Spleen (tissue), 11 donors: ENCODE measurements at regions not wholly inside any gene's neighbourhood (a gene's known extent, or its start where the extent isn't known, plus 50 kb on each side); places are given as distances from the start of the nearest gene placed in this dataset.

Source experiments
- DNase-seq: peaks from one replicate; pipeline ENCODE4 v3.0.0-alpha.2; 2020
- H3K27ac ChIP-seq, 8 donors: fragments of 200-600 bp; sonication (generic) in 7 of 8; 1 replicate in 4 of 8; 2 replicates in 4 of 8; pipeline versions ENCODE4 v1.5.0 to v1.8.0; 2016 to 2021; ENCODE audit warnings: inconsistent platforms in 4 of 8, mild to moderate bottlenecking in 4 of 8, moderate library complexity in 1 of 8
- H3K27me3 ChIP-seq, 7 donors: fragments of 200-600 bp; sonication (generic) in 6 of 7; replicated peaks in 1 of 7; 1 replicate in 4 of 7; 2 replicates in 3 of 7; pipeline versions ENCODE4 v1.5.0 to v1.8.0; 2016 to 2021; ENCODE audit warnings: inconsistent platforms in 3 of 7, mild to moderate bottlenecking in 1 of 7
- H3K36me3 ChIP-seq, 6 donors: fragments of 200-600 bp; sonication (generic) in 5 of 6; 1 replicate in 4 of 6; 2 replicates in 2 of 6; pipeline versions ENCODE4 v1.5.0 to v1.8.0; 2016 to 2021; ENCODE audit warnings: inconsistent platforms in 2 of 6
- H3K4me1 ChIP-seq, 6 donors: fragments of 200-600 bp; sonication (generic) in 5 of 6; 1 replicate in 3 of 6; 2 replicates in 3 of 6; pipeline versions ENCODE4 v1.5.0 to v1.8.0; 2016 to 2021; ENCODE audit warnings: inconsistent platforms in 3 of 6
- H3K4me3 ChIP-seq, 8 donors: fragments of 200-600 bp; sonication (generic) in 7 of 8; 1 replicate in 4 of 8; 2 replicates in 4 of 8; pipeline versions ENCODE4 v1.5.0 to v1.8.0; 2016 to 2021; ENCODE audit warnings: inconsistent platforms in 4 of 8, mild to moderate bottlenecking in 4 of 8, moderate library complexity in 2 of 8
- H3K9me3 ChIP-seq, 8 donors: fragments of 200-600 bp; sonication (generic) in 7 of 8; 1 replicate in 4 of 8; 2 replicates in 4 of 8; pipeline versions ENCODE4 v1.5.0 to v1.8.0; 2016 to 2021; ENCODE audit warnings: inconsistent platforms in 4 of 8
- POLR2A ChIP-seq, 3 donors: fragments of 450-650 bp; IDR thresholded peaks; one replicate each; pipeline ENCODE4 v1.5.1; 2017; ENCODE audit warnings: antibody characterized with exemption in 3 of 3, mild to moderate bottlenecking in 1 of 3
- POLR2AphosphoS5 ChIP-seq, 3 donors: sonication (generic); formaldehyde crosslinking; IDR thresholded peaks; one replicate each; pipeline ENCODE4 v1.5.1; 2017; ENCODE audit warnings: antibody characterized with exemption in 3 of 3
- WGBS, 5 donors: extraction: QIAGEN DNeasy Blood & Tissue Kit in 3 of 5; methylation state at CpG; one replicate each; pipeline versions ENCODE4 v1.1.5 to v1.1.7; 2013 to 2018; 5-methylcytosine and 5-hydroxymethylcytosine counted together
- intact Hi-C: fragments of 100-400 bp; cut with DNase I; formaldehyde crosslinking; loops from one replicate; pipeline ENCODE4 v1.15.0; 2023; ENCODE audit warnings: low total_unique reads
- TF ChIP-seq, protein P1 (sequence below), 11 experiments: fragments of 200-600 bp in 7 of 11; fragments of 450-650 bp in 4 of 11; sonication (generic) in 4 of 11; IDR thresholded peaks in 8 of 11; conservative IDR thresholded peaks in 3 of 11; 1 replicate in 7 of 11; 2 replicates in 4 of 11; pipeline versions ENCODE4 v1.4.0 to v1.8.0; 2016 to 2021; ENCODE audit warnings: antibody characterized with exemption in 11 of 11, inconsistent platforms in 4 of 11, mild to moderate bottlenecking in 1 of 11
- donor health status: healthy with polysubstance abuse.
- donor health status: DM: no; HTN: no; CAD: no; lungs with moderate emphysema.
- donor health status: DM: no; HTN: no; CAD: no.
- donor health status: Bipolar disorder and iron deficiency.
- donor health status: healthy.
- donor health status: DM: no; HTN: no; CAD: no.
- donor health status: DM: yes; HTN: yes; CAD: no.

DNA sequence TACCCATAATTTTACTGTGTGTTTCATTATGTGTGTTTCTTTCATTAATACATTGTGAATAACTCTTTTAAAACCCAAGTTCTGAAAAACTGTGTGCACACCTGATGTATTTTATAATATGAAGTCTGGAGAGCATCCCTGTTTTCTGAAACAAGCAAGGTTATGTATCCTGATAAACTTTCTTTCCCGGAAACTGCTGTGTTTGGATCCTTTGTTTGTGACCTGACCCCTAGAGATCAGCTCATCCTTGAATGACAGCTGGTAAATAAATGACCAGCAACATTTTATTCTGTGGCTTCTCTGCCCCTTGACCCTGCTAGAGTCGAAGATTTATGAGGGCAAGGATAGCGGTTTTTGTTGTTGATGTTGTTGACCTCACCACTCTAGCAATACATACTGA, 535.6 kb upstream of the ZFP42 start:
- Histone ChIP-seq H3K4me1 (no peaks in the 10 kb centered on the region), H3K4me3 (no peak overlapping the region), H3K27ac (no peak overlapping the region), H3K9me3 (peaks cover 0 to 6% (median 0%) of the 10 kb centered on the region in 8 donors), H3K27me3 (no peaks in the 10 kb centered on the region), H3K36me3 (no peaks in the 10 kb centered on the region)
- no peak for DNase-seq
- 58 to 83% (median 69%) methylated on average over 3 of the region's 3 CpGs for WGBS, 5 donors
- intact Hi-C loops: no loop called here
- no peak for TF ChIP-seq POLR2AphosphoS5 (IDR thresholded peaks at IDR 0.05)
- no peak for TF ChIP-seq POLR2A (IDR thresholded peaks at IDR 0.05)
- TF ChIP-seq, protein P1, sequence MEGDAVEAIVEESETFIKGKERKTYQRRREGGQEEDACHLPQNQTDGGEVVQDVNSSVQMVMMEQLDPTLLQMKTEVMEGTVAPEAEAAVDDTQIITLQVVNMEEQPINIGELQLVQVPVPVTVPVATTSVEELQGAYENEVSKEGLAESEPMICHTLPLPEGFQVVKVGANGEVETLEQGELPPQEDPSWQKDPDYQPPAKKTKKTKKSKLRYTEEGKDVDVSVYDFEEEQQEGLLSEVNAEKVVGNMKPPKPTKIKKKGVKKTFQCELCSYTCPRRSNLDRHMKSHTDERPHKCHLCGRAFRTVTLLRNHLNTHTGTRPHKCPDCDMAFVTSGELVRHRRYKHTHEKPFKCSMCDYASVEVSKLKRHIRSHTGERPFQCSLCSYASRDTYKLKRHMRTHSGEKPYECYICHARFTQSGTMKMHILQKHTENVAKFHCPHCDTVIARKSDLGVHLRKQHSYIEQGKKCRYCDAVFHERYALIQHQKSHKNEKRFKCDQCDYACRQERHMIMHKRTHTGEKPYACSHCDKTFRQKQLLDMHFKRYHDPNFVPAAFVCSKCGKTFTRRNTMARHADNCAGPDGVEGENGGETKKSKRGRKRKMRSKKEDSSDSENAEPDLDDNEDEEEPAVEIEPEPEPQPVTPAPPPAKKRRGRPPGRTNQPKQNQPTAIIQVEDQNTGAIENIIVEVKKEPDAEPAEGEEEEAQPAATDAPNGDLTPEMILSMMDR (IDR thresholded peaks at IDR 0.05 in 8 of 11, conservative IDR thresholded peaks at IDR 0.05 in 3 of 11): no peak

DNA sequence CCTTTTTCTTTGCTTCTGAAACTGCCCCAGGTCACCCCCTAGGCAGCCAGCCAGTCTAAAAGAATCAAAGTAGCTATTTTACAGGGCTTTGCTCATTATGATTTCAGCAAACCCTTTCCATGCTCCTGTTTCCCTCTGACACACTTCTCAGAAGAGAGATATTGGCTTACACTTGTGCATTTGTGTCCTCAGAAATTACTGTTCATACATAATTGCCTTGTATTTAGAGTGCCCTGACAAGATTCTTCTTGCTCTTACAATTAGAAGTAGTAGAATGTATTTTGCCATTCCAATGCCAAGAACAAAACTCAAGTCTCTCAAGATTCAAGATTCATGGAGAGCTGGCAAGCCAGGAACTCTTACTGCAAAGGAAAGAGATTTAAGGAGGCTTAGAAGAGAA, 531.0 kb upstream of the ZFP42 start:
- H3K4me1 ChIP-seq: no peaks in the 10 kb centered on the region
- no peaks in the 10 kb centered on the region for H3K36me3 ChIP-seq
- no peak overlapping the region for H3K4me3 ChIP-seq
- H3K27ac ChIP-seq: no peak overlapping the region
- no peak for DNase-seq
- TF ChIP-seq POLR2AphosphoS5 (IDR thresholded peaks at IDR 0.05) (no peak), POLR2A (IDR thresholded peaks at IDR 0.05) (no peak)
- TF ChIP-seq, protein P1 (IDR thresholded peaks at IDR 0.05 in 8 of 11, conservative IDR thresholded peaks at IDR 0.05 in 3 of 11): no peak
- no peaks in the 10 kb centered on the region for H3K27me3 ChIP-seq
- peaks cover 0 to 6% (median 0%) of the 10 kb centered on the region in 8 donors for H3K9me3 ChIP-seq
- intact Hi-C loops: no loop called here

DNA sequence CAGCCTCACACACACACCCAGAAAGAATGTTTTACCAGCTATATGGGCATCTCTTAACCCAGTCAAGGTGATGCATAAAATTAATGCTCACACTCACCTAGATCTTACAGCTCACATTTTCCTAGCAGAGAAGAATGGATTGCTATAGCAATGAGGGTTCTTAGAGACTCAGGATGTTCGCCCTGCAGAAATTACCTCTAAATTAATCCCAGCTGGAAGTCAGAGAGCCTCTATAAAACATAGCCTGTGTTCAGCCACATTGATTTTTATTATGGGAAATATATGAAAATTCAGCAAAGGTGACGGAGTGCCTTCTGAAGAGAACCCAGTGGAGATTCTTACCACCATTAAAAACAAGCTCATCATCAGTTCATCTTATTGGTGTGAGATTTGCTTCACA, 528.3 kb upstream of the ZFP42 start:
- no peak for DNase-seq
- TF ChIP-seq, protein P1 (IDR thresholded peaks at IDR 0.05 in 8 of 11, conservative IDR thresholded peaks at IDR 0.05 in 3 of 11): no peak
- TF ChIP-seq POLR2A (IDR thresholded peaks at IDR 0.05): no peak
- TF ChIP-seq POLR2AphosphoS5 (IDR thresholded peaks at IDR 0.05): no peak
- H3K4me1 ChIP-seq: no peaks in the 10 kb centered on the region
- WGBS, 5 donors: 67 to 87% (median 84%) methylated on average over 2 of the region's 2 CpGs
- H3K4me3 ChIP-seq: no peak overlapping the region
- H3K27ac ChIP-seq: no peak overlapping the region
- peaks cover 0 to 5% (median 0%) of the 10 kb centered on the region in 8 donors for H3K9me3 ChIP-seq
- no peaks in the 10 kb centered on the region for H3K27me3 ChIP-seq
- intact Hi-C loops: no loop called here
- H3K36me3 ChIP-seq: no peaks in the 10 kb centered on the region

DNA sequence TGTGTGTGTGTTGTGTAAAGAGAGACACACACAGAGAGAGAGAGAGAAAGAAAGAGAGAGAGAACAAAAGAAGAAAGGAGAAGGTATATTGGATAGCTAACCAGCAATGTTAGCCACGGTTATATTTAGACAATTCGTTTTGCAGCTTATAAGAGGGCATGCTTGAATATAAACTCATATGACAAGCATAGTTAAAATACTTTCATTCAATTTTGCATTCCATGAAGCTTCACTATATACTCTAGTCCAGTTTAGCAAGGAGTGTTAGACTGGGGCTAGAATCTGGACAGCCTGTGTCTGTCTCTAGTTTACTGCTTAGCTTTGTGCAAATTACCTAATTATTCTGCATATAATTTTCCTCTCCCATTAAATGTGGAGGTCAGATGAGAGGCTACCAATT, 525.9 kb upstream of the ZFP42 start:
- intact Hi-C loops: no loop called here
- Histone ChIP-seq H3K36me3 (no peaks in the 10 kb centered on the region), H3K27ac (no peak overlapping the region), H3K4me1 (no peaks in the 10 kb centered on the region), H3K4me3 (no peak overlapping the region), H3K27me3 (no peaks in the 10 kb centered on the region), H3K9me3 (no peaks in the 10 kb centered on the region)
- 62 to 80% (median 66%) methylated on average over 2 of the region's 2 CpGs for WGBS, 5 donors
- TF ChIP-seq, protein P1 (IDR thresholded peaks at IDR 0.05 in 8 of 11, conservative IDR thresholded peaks at IDR 0.05 in 3 of 11): no peak
- no peak for TF ChIP-seq POLR2AphosphoS5 (IDR thresholded peaks at IDR 0.05)
- no peak for TF ChIP-seq POLR2A (IDR thresholded peaks at IDR 0.05)
- DNase-seq: no peak
